GM18870 (cell line): ENCODE measurements at regions not wholly inside any gene's neighbourhood (a gene's known extent, or its start where the extent isn't known, plus 50 kb on each side); places are given as distances from the start of the nearest gene placed in this dataset.
"Not testable (repeated sequence)": the region's sequence is repeated elsewhere in the genome, so short reads cannot be mapped to it uniquely, and the experiment has no call there.

Source experiments
- ATAC-seq: cut with Tn5 transposase; IDR thresholded peaks from one replicate; pipeline ENCODE4 v1.9.1; 2021; ENCODE audit warnings: moderate library complexity; ENCODE audit not compliant: unreplicated experiment

DNA sequence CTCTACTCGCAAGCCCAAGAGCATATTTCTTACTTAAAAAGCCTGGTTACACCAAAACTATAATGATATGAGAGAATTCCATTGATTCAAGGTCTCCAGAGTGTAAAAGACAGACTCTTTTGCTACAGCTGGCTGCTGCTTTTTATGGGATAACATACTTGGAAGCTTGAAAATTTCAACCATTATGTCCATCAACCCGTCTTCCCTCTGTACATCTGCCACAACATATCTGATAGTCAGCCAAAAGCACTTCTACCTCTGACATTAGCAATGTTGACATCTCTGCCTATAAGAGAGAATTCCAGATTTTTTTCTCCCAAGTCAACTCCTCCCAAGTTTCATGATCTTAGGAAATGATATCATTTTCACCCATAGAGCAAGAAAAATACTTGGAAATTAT, 54.4 kb upstream of the IQCM start:
- ATAC-seq: no peak

DNA sequence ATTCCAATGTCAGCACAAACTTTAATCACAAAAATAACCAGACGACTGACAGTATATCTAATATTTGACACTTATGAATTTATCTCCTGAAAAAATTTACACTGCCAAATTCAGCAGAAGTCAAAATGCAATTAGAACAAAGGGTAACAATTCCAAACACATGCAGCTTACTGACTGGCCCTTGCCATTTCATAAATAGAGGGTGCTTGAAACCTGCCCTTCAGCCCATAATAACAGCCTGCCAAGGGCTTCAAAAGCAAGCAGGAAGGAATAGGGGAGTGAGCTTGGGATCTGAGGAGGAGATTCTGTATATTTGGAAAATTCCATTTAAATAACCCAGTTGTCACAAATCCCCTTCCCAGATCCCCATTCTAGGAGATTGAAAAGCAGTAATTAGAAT, 66.1 kb upstream of the IQCM start:
- ATAC-seq: no peak

GRCh38 chr4:149882251-149882650, 66.6 kb upstream of the IQCM start:
- no peak for ATAC-seq

DNA sequence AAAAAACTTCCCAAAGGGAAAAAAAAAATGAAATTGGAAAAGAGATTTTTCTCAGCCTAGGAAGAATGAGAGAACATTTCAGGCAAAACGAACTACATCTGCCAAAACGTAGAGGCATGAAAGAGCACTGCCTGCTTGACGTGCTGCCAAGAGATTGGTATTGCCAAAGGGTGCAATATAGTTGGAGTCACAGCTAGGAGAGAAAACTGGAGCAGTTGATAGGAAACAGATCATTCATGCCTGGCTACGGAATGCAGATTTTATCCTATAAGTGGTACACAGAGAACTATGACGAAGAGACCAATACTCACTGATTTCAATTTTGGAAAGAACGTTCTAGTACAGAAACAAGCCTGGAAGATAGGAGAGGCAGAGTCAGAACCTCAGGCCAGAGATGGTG, 68.4 kb upstream of the IQCM start:
- ATAC-seq: no peak

GRCh38 chr4:149884529-149885181, 69.0 kb upstream of the IQCM start:
- peak; percentile 55 for ATAC-seq

GRCh38 chr4:149885896-149886295, 70.3 kb upstream of the IQCM start:
- ATAC-seq: no peak

DNA sequence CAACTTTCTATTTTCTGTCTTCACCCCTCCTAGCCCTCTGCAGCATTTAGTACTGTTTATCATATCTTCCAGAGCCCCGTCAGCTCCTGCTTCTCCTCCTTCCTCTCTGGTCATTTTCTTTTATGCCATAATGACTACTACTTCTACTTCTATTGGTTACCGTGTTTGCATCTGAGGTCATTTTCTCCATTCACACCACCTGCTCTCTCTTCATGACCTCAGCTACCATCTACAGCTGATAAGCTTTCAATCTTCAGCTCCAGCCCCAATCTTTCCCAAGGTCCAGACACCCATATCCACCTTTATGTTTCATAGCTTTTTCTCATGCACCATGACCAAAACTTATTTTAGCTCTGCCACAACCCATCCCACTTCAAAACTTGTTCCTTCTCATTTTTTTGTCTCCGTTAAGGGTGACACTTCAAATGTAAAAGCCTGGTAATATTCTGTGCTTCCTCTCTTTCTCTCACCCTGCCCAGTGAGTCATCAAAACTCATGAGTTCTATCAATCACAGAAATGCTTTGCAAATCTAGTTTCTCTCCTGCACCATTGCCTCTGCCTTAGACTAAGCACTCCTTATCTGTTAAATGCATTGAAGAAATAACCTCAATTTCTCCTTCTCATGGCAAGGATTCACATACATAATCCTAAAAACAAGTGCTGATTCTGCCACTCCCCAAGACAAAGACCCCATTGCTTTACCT, 71.3 kb upstream of the IQCM start:
- no peak for ATAC-seq

DNA sequence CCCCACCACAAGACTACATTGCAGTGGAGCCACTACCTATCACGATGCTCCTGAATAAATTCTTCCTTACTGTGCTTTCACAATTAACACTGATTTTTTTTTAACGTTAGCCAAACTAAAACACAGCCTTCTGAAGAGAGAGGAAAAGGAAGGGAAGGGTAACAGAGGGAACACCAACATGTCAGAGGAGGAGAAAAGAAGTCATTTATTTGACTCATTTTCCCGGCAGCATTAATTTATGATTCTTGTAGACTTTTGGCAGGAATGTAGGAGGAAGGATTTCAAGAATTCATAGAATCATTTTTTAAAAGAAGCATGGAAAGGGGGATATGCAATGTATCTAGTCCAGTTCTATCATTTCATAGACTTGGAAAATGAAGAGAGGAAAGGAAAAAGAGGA, 74.3 kb upstream of the IQCM start:
- no peak for ATAC-seq

- ATAC-seq: no peak
Observed at GRCh38 chr4:149890531-149890930, 74.9 kb upstream of the IQCM start.

- ATAC-seq: no peak
Observed at GRCh38 chr4:149891426-149891825, 75.8 kb upstream of the IQCM start.

DNA sequence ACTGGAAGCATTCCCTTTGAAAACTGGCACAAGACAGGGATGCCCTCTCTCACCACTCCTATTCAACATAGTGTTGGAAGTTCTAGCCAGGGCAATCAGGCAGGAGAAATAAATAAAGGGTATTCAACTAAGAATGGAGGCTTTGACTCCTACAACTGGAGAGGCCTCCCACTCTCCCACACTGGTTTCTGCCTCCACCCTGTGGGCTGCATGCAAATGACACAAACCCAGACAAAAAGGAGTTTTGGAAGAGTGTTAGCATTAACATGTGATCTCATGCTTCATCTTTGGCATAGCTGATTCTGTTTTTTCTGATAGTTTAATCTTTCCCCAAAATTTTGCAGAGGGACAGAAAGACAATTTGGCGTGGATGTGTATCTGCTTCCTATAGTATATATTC, 80.8 kb upstream of the IQCM start:
- ATAC-seq: no peak

DNA sequence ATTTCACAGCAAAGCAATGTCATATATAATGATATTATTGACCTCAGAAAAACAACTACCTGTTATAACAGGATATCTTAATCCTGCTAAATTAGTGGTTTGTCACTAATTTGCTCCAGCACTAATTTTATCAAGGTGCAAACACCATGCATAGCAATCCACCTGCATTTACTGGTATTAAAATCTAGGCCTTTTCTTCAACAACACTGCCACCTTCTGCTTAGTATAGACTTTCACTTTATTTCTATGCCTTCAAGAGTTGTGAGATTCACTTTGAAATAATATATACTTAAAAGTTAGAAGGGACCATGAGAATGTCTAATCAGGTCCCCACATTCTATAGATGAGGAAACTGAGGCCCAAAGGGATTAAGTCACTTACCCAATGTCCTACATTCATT, 82.1 kb upstream of the IQCM start:
- peak; percentile 42 for ATAC-seq

- ATAC-seq: no peak
Observed at GRCh38 chr4:149901128-149901527, 85.5 kb upstream of the IQCM start.

GRCh38 chr4:149902242-149902641, 86.6 kb upstream of the IQCM start:
- no peak for ATAC-seq

- ATAC-seq: no peak
Observed at GRCh38 chr4:149910177-149910576, 94.5 kb upstream of the IQCM start.

- no peak for ATAC-seq
Observed at GRCh38 chr4:149910604-149911350, 95.1 kb upstream of the IQCM start.

DNA sequence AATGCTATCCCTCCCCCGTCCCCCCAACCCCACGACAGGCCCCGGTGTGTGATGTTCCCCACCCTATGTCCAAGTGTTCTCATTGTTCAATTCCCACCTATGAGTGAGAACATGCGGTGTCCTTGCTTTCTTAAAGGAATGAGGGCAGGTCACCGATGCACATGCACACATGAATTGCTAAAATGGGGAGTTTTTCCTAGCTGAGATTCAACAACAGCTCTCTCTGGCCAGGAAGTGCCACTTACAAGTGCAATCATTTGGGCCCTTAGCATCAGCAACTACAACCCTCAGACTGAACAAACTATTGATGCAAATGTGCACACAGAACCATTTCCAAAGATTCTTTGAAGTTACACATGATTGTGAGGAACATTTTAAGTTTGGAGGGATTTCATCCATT, 95.7 kb upstream of the IQCM start:
- no peak for ATAC-seq

DNA sequence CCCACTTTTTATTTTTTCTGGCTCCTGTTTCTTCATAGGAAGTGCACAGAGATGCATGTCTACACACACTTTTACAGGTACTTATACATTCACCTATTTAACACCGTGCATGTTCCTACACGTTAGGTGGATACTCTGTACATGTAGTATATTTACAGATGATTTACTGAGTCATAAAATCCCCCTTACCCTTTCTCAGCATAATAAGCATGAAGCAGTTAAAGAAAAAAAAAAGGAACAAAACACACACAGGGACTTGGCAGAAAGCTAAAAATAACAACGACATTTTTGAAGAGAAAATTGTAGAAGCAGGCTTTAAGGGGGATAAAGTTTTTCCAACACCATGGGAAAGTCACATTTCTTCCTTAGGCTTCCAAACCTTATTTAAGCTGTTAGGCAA, 96.4 kb upstream of the IQCM start:
- no peak for ATAC-seq

GRCh38 chr4:149914119-149915115, 98.8 kb upstream of the IQCM start:
- peak; percentile 86 for ATAC-seq

DNA sequence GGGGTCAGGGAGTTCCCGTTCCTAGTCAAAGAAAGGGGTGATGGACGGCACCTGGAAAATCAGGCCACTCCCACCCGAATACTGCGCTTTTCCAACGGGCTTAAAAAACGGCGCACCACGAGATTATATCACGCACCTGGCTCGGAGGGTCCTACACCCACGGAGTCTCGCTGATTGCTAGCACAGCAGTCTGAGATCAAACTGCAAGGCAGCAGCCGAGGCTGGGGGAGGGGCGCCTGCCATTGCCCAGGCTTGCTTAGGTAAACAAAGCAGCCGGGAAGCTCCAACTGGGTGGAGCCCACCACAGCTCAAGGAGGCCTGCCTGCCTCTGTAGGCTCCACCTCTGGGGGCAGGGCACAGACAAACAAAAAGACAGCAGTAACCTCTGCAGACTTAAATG, 100.1 kb upstream of the IQCM start:
- ATAC-seq: not testable (repeated sequence)

DNA sequence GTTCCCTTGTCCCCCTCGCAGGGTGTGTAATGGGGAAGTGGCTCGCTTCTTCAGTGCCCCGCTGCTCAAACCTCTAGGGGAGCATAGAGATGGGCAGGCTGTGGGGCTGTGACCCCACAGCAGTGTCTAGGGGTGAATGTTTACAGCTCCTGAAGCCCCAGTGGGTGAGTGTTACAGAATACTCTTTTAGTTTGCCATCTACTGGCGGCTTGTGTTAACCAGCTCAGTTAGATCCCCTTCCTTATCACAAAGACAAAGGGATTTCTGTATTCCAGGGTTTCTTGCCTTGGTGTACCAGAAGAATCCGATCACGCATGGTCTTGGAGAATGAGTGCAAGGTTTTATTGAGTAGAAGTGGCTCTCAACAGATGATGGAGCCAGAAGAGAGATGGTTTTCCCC, 108.1 kb upstream of the IQCM start:
- ATAC-seq: no peak
